Kidney epithelial cell (primary cell): ENCODE measurements at regions not wholly inside any gene's neighbourhood (a gene's known extent, or its start where the extent isn't known, plus 50 kb on each side); places are given as distances from the start of the nearest gene placed in this dataset.

Experiments
- DNase-seq: peaks from one replicate; pipeline ENCODE4 v3.0.0-alpha.2; 2010; ENCODE audit warnings: low read depth
- H3K27me3 ChIP-seq: 2 replicates; pipeline ENCODE4 v1.6.0; 2011; ENCODE audit warnings: low read length; ENCODE audit not compliant: control insufficient read depth, insufficient read depth
- H3K36me3 ChIP-seq: 2 replicates; pipeline ENCODE4 v1.5.1; 2011; ENCODE audit warnings: low read length; ENCODE audit not compliant: control insufficient read depth, insufficient read depth
- H3K4me3 ChIP-seq: 2 replicates; pipeline ENCODE4 v1.5.1; 2011; ENCODE audit warnings: low read depth, mild to moderate bottlenecking, control low read depth, low read length
- CTCF ChIP-seq: IDR thresholded peaks from 2 replicates; pipeline ENCODE4 v1.5.1; 2011; ENCODE audit warnings: mild to moderate bottlenecking, moderate library complexity, low read length, control low read depth, inconsistent platforms; ENCODE audit not compliant: insufficient read depth, poor library complexity, severe bottlenecking

GRCh38 chr3:69536306-69537020 lies 150.6 kb upstream of the FRMD4B start:
- Histone ChIP-seq H3K4me3 (no peak overlapping the region), H3K27me3 (no peaks in the 10 kb centered on the region), H3K36me3 (no peaks in the 10 kb centered on the region)
- TF ChIP-seq CTCF = no peak
- DNase-seq = no peak

GRCh38 chr3:69535613-69536012 lies 149.7 kb upstream of the FRMD4B start:
- no peak for DNase-seq
- Histone ChIP-seq H3K27me3 (no peaks in the 10 kb centered on the region), H3K4me3 (no peak overlapping the region), H3K36me3 (no peaks in the 10 kb centered on the region)
- no peak for TF ChIP-seq CTCF

GRCh38 chr3:69532547-69533224 lies 146.8 kb upstream of the FRMD4B start:
- Histone ChIP-seq H3K36me3 (no peaks in the 10 kb centered on the region), H3K4me3 (no peak overlapping the region), H3K27me3 (no peaks in the 10 kb centered on the region)
- DNase-seq = no peak
- no peak for TF ChIP-seq CTCF

GRCh38 chr3:69531576-69532546 lies 146.0 kb upstream of the FRMD4B start:
- no peak overlapping the region for H3K4me3 ChIP-seq
- H3K36me3 ChIP-seq = no peaks in the 10 kb centered on the region
- TF ChIP-seq CTCF = no peak
- H3K27me3 ChIP-seq = no peaks in the 10 kb centered on the region
- DNase-seq = no peak

GRCh38 chr3:69530554-69530953 lies 144.7 kb upstream of the FRMD4B start:
- H3K27me3 ChIP-seq = no peaks in the 10 kb centered on the region
- H3K4me3 ChIP-seq = no peak overlapping the region
- TF ChIP-seq CTCF = no peak
- DNase-seq = no peak
- H3K36me3 ChIP-seq = no peaks in the 10 kb centered on the region
